ENCODE measurements at regions not wholly inside any gene's neighbourhood (a gene's known extent, or its start where the extent isn't known, plus 50 kb on each side); places are given as distances from the start of the nearest gene placed in this dataset.

DNA sequence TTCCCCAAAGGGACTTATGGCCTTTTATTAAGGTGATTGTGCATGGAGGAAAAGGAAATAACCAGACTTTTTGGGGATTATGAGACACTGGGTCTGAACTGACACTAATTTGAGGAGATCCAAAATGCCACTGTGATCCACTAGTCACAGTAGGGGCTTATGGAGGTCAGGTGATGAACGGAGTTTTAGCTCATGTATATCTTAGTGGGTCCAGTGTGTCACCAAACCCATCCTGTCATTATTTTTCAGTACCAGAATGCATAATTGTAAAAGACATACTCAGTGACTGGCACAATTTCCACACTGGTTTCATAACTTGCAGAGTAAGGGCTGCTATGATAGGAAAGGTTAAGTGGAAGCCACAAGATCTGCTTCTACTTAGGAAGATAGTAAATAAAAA is 131.3 kb downstream of the RTL3 start:
- TF ChIP-seq POLR2A (IDR thresholded peaks at IDR 0.05; ENCODE audit: low read length), result no peak
- no peak for TF ChIP-seq GATA1 (IDR thresholded peaks at IDR 0.05; ENCODE audit: low read depth, low read length)

Data from erythroblast (primary cell).